Cardiac septum (tissue), 1 donor: ENCODE measurements at regions not wholly inside any gene's neighbourhood (a gene's known extent, or its start where the extent isn't known, plus 50 kb on each side); places are given as distances from the start of the nearest gene placed in this dataset.
"Not testable (repeated sequence)": the region's sequence is repeated elsewhere in the genome, so short reads cannot be mapped to it uniquely, and the experiment has no call there.

ENCODE experiments used
- DNase-seq: peaks from one replicate; pipeline ENCODE4 v3.0.0-alpha.2; 2020; ENCODE audit warnings: low spot score
- intact Hi-C: fragments of 100-400 bp; cut with DNase I; formaldehyde crosslinking; loops from one replicate; pipeline ENCODE4 v1.14.0; 2022
- donor health status: DM: no; HTN: no; CAD: no.

- intact Hi-C loops: no loop called here
- no peak for DNase-seq
Measured at GRCh38 chr10:65614956-65615565, 1310.8 kb upstream of the LRRTM3 start.

GRCh38 chr10:65618126-65618525 is 1307.7 kb upstream of the LRRTM3 start:
- intact Hi-C loops: no loop called here
- DNase-seq: no peak

DNA sequence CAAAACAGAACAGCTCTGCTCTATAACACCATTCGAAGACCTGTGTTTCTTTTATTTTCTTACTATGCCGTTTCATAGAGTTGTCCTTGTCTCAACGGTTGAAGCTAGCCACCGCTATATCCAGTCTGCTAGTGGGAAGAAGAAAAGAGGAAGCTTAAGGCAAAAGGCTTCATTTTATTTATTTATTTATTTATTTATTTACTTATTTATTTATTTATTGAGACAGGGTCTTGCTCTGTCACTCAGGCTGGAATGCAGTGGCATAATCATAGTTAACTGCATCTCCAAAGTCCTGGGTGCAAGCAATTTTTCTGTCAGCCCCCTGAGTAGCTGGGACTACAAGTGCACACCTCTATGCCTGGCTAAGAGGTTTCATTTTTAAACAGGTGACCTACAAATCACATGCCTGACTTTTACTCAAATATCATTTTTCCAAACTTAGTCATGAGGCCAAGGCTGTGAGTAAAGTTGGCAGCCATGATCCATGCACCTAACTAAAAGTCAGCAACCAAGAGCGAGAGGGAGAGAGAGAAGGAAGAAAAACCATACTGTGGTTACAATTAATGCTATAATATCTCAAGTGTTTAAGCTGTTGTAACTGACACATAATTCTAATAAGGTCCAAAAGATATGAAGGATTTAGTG is 1305.3 kb upstream of the LRRTM3 start:
- no peak for DNase-seq
- intact Hi-C loops: no loop called here

DNA sequence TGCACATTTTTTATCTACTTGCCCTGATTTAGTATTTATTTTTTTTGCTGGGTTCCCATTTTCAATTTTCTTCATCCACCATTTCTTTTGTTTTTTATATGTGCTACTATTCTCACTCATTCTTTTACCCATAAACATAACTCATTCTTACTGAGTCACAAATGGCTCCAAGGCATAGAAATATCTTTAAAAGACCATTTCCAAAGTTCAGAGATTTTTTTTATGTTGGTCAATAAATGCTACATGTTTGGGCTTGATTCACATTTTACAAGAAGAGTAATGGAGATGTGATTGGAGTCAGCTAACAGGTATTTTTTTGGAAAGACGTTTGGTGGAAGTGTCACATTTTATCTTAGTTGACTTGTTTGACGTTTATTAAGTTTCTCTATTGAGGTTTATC is 1303.2 kb upstream of the LRRTM3 start:
- intact Hi-C loops: no loop called here
- DNase-seq: no peak

GRCh38 chr10:65628493-65629139 is 1297.2 kb upstream of the LRRTM3 start:
- intact Hi-C loops: no loop called here
- DNase-seq: no peak

DNA sequence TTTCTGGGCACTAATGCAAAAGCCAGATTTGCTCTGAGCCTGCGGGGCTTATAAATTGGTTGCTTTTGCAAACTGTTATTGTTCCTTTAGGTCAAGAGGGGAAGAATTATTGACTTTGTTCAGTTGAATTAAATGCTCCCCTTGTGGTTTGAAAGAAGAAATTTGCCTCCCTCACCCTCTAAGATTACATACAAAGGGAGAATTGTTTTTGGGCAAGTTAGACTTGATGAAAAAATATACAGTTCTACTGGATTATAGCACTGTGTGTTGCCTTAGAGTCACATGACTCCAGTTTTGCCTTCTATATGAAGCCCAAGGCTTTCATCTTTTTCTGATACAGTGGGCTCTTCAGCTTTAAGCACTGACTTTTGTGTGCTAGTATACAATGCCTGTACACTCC is 1265.8 kb upstream of the LRRTM3 start:
- no peak for DNase-seq
- intact Hi-C loops: no loop called here

DNA sequence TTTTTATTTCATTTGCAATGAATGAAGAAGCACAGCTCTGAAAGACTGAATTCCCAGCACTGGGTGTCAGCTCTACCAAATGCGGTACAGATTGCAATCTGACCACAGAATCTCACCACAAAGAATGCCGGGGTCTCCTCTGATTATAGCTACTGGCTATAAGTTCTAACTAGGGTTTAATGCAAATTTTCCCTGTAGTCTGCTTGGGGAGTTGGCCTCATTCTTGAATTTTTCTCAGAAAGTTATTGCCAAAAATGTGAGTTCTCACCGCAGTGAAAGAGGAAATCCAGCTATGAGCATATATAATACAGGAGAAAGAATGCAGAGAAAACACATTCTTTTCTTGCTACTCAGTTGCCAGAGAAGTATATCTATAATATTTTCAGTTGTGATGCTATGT is 1255.7 kb upstream of the LRRTM3 start:
- intact Hi-C loops: no loop called here
- no peak for DNase-seq

GRCh38 chr10:65670596-65670995 is 1255.2 kb upstream of the LRRTM3 start:
- DNase-seq, intact Hi-C loops: not testable (repeated sequence)

- intact Hi-C loops: no loop called here
- no peak for DNase-seq
Measured at GRCh38 chr10:65675236-65675635, 1250.6 kb upstream of the LRRTM3 start.

DNA sequence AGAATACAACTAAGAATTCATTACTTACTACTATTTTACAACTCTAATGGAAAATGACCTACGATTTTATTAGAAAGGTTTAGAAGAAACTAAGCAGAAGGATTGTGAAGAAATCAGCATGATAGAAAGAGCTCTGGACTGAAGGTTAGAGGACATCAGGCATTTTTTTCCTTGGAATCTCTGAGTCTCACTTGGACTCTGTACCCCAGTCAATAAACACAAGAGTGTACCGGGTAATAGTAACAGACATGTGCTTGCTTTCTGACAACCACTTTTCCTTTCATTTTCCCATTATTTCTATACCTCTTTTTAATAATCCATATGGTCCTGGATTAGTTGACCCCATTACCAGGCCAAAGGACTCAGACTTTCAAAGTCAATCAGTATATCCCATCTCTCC is 1240.9 kb upstream of the LRRTM3 start:
- intact Hi-C loops: no loop called here
- no peak for DNase-seq

GRCh38 chr10:65701168-65701776 is 1224.6 kb upstream of the LRRTM3 start:
- no peak for DNase-seq
- intact Hi-C loops: no loop called here

DNA sequence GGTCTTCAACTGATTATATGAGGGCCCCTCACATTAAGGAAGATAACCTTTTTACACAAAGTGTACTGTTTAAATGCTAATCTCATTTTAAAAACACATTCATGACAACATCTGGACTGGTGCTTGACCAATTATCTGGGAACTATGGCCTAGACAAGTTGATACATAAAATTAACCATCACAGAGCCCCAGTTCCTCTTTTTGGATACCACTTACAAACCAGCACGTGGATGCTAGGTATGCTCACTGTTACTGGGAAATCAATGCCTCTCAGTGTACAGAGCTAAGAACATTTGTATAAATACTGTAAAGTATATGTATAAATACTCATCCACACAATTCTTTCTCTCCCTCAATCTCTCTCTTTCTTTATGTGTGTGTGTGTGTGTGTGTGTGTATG is 1217.8 kb upstream of the LRRTM3 start:
- DNase-seq: no peak
- intact Hi-C loops: no loop called here

- intact Hi-C loops: no loop called here
Measured at GRCh38 chr10:65710306-65710705, 1215.5 kb upstream of the LRRTM3 start.

DNA sequence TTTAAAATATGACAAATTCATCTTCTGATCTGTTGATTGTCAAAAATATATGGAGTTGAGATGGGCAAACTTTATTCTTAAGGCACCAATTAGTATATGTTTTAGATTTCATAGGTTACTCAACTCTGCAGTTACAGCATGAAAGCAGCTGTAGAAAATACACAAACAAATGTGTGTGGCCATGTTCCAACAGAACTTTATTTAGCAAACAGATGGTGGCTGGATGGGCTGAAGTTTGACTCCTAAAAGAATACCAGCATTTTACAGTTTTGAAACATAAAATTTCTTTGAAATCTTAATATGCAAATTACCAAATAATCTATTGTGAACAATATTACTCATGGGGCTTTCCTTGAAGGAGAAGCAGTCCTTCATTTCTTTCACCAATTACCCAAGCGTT is 1206.0 kb upstream of the LRRTM3 start:
- no peak for DNase-seq
- intact Hi-C loops: no loop called here

More at GRCh38 chr10:65710306-65710705, 1215.5 kb upstream of the LRRTM3 start:
- DNase-seq: no peak

- intact Hi-C loops: no loop called here
- no peak for DNase-seq
Measured at GRCh38 chr10:65720901-65721300, 1204.9 kb upstream of the LRRTM3 start.

DNA sequence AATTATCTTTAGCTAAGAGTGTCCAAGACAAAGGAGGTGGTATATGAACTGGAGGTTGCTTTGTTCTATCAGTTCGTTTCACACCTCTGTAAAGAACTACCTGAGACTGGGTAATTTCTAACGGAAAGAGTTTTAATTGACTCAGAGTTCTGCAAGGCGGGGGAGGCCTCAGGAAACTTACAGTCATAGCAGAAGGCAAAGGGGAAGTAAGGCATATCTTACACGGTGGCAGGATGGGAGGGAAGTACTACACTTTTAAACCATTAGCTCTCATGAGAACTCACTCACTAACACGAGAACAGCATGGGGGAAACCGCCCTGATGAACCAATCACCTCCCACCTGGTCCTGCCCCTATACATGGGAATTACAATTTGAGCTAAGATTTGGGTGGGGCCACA is 1202.3 kb upstream of the LRRTM3 start:
- intact Hi-C loops: no loop called here
- no peak for DNase-seq

- intact Hi-C loops: no loop called here
- DNase-seq: no peak
Measured at GRCh38 chr10:65735382-65735781, 1190.5 kb upstream of the LRRTM3 start.

- DNase-seq: no peak
- intact Hi-C loops: no loop called here
Measured at GRCh38 chr10:65742906-65743305, 1182.9 kb upstream of the LRRTM3 start.

DNA sequence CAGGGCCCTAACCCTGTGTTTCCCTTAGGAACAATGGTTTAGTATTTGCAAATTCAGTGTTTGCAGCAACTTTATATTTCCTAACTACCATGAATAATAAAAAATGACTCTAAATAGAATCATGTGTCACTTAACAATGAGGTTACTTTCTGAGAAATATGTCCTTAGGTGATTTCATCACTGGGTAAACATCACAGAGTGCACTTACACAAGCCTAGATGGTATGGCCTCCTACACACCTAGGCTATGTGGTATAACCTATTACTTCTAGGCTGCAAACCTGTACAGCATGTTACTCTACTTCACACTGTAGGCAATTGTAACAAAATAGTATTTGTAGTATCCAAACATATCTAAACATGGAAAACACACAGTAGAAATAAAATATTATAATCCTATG is 1174.6 kb upstream of the LRRTM3 start:
- intact Hi-C loops: no loop called here
- DNase-seq: no peak

DNA sequence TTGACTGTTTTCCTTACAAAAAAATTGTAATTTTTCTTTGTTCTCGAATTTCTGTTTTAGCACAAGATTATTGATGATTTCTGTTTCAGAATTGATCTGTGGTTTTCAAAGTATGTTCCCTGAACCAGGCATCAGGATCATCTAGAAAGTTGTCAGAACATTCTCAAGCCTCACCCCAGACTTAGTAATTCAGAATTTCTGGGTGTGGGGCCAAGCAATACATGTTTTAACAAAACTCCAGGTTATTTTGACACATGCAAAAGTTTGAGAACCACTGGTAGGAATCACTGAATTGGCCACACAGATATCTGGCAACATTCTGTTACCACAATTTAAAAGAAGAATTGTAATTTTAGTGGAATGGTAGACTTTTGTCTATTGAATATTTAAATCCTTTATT is 1173.9 kb upstream of the LRRTM3 start:
- intact Hi-C loops: no loop called here
- DNase-seq: no peak

DNA sequence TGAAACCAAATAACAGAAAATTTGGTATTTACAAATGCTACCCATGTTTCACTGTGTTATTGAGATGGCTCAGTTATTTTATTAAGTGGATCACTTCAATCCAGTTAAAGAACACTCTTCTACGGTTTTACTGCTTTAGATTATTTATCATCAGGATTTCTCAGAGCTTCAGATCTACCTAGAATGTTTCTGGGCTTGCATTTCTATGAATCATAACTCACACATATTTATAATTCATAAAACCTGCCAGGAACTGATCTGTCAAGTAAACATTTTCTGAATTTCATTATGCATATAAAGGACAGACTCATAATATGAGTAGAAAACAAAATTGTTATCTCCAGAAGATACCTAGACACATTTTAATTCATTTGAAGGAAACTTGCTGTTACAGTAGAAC is 1172.3 kb upstream of the LRRTM3 start:
- intact Hi-C loops: no loop called here
- no peak for DNase-seq
